EL (cell line): ENCODE measurements at regions not wholly inside any gene's neighbourhood (a gene's known extent, or its start where the extent isn't known, plus 50 kb on each side); places are given as distances from the start of the nearest gene placed in this dataset.
"Not testable (repeated sequence)": the region's sequence is repeated elsewhere in the genome, so short reads cannot be mapped to it uniquely, and the experiment has no call there.

ENCODE experiments used
- DNase-seq: peaks from one replicate; pipeline ENCODE4 v3.0.0-alpha.2; 2016

DNA sequence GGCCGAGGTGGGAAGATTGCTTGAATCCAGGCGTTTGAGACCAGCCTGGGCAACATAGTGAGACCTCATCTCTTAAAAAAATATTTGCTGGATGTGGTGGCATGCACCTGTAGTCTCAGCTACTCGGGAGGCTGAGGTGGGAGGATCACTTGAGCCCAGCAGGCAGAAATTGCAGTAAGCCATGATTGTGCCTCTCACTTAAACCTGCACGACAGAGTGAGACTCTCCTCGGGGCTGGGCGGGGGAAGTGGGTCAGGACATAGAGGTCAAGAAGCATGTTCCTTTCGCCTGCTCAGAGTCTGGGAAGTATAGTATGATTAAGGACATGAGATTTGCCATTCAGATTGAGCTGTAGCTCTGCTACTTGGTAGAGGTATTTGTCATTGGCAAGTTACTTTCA is 52.3 kb downstream of the SEPTIN7 start:
- DNase-seq: not testable (repeated sequence)

DNA sequence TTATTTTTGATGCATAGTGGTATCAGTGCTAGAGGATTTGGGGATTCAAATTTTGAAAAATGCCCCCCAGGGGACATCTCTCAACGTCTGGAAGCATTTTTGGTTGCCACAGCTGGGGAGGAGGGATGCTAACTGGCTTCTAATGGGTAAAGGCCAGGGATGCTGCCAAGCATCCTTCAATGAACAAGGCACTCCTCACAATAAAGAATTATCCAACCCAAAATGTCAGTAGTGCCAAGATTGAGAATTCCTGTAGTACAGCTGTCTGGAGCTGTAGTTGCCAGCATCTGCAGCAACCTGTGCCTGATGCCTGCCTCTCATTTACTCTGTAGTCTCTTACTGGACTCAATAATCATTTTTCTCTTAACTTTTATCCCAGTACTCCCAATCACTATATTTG is 53.5 kb downstream of the SEPTIN7 start:
- no peak for DNase-seq

DNA sequence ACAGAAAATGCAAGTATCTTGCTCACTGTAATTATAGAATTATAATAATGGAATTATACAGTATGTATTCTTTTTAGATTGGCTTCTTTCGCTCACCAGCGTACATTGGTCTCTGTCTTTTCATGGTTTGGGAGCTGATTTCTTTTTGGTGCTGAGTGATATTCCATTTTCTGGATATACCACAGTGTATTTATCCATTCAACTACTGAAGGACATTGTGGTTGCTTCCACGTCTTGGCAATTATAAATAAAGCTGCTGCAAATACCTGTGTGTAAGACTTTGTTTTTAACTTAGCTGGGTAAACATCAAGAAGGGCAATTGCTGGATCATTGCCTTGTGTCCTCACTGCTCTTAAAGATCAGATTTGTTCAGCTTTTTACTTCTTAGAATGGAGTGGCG is 55.3 kb downstream of the SEPTIN7 start:
- no peak for DNase-seq

DNA sequence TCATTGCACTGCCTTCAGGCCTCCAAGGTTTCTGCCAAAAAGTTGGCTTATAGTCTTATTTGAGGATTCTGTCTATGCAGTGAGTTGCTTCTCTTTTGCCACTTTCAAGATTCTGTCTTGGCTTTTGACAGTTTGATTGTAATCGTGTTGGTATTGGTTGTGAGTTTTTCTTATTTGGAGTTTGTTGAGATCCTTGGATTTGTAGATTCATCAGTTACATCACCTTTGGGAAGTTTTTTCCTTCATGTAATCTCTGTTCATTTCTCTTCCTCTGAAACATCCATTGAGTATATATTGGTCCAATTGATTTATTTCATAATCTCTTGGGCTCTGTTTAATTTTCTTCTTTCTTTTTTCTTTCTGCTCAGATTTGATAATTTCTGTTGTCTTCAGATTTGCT is 59.8 kb downstream of the SEPTIN7 start:
- no peak for DNase-seq

DNA sequence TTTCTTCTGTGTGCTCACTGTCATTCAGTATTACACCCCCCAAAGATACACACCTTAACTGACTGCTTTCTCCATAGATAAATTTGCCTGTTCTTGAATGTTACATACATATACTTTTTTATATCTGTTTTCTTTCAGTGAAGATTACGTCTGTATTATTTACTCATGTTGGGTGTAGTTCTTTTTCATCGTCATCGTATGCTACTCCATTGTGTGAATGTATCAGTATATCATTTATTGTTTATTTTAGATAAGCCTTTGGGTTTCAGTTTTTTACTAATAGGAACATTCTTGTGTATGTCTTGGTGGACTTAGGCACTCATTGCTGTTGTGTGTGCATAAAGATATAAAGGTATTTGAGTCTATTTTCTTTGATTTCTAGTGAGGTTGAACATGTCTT is 64.4 kb downstream of the SEPTIN7 start:
- no peak for DNase-seq

DNA sequence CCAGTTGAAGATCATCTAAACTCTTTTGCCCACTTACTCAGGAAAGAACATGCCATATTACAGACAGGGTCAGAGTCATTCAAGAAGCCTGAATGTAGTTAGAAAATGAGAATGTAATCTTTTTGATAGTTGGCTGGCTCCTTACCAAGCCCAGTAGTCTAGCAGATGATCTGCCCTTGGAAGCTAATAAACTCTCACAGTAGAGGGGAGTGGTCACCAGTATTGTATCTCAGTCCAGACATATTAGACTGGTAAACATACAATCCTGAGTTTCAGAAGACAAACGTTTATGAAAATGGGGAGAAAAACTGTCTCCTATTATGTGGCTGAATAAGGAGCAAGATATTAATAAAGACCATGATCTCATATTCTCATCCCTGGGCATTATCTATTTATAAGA is 65.3 kb downstream of the SEPTIN7 start:
- no peak for DNase-seq

DNA sequence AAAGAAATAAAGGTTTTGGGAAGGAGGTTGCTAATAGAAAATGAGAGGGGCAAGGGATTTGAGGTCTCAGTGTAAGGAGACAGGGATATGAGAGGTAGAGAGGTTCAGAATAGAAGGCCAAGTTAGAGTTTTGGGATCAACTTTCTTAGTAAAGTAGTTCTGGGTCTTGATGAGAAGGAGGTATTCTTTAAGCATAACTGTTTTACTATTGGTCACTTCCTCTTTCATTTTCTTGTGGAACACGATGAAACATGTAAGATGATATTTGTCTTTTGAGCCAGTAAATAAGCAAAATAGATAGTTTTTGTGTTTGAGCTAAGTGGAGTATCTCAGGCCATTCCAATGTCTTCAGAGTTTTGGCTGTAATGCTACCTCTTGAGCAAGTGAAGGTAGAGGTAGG is 68.3 kb downstream of the SEPTIN7 start:
- DNase-seq: not testable (repeated sequence)

DNA sequence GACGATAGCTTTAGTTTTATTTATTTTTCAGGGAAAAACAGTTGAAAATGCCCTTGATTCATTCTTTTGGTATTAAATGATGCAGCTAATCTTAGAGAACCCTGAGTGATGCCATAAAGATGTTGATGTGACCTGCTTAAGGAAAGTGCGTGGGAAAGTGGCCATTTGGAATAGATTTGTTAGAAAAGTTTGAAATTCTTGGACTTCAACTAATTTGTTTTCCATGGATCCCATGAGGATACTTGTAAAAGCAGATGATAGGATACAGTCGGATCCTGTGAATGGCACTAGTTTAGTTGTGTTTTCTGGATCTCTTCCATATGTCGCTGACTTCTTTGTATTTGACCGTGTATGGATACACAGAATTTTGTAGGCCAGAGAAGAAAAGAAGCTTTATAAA is 69.0 kb downstream of the SEPTIN7 start:
- peak; percentile 62 for DNase-seq

DNA sequence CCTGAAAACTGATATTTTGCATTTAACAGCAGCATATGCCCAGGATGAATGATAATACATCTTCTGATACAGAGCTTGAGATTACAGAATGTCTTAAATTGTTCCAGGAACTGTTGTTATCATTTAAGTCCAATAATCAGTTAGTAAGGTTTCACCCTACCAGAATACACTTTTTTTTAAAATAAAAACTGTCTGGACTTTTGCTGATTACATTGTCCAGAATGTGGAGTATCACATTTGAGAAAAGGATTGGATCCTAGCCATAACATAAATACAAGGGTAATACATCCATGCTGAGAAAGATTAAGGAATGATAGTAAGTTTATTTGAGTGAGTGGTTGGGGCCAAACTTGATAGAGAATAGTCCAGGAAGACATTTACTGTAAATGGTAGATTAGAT is 71.0 kb downstream of the SEPTIN7 start:
- no peak for DNase-seq

DNA sequence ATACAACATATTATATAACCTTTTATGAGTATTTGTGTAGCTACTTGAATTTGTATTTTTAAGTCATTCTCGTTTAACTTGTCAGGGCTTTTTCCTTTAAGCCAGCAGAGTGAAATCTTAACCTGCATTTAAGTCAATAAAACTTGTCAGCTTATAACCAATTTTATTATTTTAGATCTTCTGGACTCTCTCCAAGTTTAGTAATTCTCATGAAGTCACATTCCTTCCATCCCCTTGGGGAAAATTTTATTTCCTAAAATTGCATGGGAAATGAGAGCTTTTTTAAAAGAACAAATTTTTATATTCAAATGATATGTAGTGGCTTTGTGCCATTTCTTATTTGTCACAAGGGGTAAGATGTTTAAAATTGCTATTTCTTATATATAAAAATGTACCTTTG is 74.0 kb downstream of the SEPTIN7 start:
- DNase-seq: no peak

DNA sequence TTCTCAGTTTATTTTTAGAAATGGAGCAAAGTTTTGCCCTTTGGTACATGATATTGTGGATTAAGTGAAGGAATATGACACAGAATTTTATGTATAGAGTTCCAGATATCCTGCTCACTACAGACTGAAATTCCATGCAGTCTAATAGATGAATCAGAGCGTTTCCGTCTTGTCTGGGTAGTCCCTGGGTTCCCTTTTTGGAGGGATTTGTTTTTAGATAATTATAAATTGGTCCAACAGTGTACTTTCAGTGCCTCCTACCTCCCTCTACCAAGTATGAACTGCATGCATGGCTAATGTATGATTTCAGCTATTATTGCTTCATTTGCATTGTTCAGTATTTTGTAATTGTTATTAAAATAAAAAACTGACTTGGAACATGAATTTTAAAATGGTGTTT is 74.4 kb downstream of the SEPTIN7 start:
- DNase-seq: peak; percentile 61

DNA sequence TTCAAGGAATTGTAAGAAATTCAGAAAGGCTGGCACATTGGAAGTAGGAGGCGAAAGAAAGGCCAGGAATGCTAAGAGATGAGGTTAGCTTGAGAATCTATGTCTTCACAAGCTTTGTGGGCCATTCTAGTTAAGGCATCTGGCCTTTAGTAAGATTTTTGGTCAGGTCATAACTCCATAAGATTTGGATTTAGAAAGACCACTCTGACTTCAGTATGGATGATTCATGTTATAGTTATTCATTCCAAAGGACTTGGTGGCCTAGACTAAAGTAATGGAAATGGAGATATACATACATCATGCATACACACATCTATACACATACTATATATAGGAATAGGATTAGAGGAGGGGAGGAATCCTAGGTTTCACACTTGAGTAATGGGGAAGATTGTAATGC is 77.5 kb downstream of the SEPTIN7 start:
- DNase-seq: peak; percentile 59

DNA sequence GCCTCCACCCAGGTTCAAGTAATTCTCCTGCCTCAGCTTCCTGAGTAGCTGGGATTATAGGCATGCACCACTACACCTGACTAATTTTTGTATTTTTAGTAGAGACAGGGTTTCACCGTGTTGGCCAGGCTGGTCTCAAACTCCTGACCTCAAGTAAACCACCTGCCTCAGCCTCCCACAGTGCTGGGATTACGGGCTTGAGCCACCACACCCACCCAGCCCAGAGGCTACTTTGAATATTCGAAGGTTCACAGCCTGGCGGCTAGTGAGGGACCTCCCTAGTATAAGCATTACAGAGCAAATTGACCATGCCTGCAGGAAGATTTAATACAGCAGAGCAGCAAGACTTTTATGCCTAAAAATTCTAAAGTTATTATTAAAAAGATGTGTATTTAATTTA is 86.6 kb downstream of the SEPTIN7 start:
- DNase-seq: not testable (repeated sequence)

DNA sequence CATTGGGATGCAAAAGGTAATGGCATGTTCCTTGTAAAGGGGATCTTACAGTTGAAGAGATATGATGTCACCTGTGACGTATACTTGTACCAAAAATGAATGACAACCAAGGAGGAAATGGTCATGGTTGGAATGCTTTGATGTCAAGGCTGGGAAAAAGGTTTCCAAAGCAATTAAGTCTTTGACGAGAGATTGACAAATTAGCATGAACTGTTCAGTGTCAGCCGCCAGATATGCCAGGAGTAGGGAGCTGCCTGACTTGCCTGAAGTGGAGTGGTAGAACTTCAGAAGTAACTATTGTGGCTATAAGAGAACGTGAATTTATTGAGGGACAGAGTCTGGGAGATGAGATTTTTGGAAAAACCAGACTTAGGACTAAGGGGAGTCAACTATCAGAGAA is 88.1 kb downstream of the SEPTIN7 start:
- no peak for DNase-seq

DNA sequence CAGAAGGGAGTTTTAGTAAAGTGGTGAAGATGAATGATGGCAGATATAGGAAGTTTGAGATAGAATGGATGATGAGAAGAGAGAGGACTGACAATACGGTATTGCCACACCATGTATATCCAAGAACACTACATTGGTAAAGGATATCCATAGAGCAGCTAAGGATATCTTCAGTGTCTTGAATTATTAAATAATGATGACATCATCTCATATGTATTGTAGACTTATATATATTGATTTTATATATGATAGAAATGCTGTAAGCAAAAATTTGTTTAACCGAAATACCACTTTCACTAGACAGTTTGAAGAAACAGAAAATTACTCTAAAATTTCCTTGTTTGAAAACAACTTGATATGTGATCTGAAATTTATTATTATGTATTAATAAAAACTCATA is 89.0 kb downstream of the SEPTIN7 start:
- DNase-seq: no peak

DNA sequence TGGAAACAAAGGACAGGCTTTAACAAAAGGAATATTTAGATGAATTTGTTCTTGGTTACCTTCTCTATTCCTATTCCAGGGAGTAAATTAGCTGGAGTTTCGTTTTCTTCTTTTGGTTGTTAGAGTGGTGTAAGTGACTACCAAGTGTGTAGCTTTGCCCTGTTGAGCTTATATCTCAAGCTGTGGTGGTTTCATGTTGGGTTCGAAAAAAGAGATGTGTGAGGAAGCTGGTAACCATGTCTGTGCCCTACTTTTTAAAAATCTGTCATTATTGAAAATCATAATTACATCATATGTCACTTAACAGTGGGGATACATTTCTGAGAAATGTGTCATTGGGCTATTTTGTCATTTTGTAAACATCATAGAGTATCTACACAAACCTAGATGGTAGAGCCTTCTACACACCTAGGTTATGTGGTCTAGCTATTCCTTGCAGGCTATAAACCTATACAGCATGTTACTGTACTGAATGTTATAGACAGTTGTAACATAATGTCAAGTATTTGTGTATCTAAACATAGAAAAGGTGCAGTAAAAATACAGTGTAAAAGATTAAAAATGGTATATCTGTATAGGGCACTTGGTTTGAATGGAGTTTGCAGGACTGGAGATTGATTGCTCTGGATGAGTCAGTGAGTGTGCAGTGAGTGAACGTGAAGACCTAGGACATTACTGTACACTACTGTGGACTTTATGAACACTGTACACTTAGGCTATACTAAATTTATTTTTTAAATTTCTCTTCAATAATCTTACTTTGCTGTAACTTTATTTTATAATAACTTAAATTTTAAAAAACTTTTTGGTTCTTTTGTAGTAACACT is 90.4 kb downstream of the SEPTIN7 start:
- no peak for DNase-seq

DNA sequence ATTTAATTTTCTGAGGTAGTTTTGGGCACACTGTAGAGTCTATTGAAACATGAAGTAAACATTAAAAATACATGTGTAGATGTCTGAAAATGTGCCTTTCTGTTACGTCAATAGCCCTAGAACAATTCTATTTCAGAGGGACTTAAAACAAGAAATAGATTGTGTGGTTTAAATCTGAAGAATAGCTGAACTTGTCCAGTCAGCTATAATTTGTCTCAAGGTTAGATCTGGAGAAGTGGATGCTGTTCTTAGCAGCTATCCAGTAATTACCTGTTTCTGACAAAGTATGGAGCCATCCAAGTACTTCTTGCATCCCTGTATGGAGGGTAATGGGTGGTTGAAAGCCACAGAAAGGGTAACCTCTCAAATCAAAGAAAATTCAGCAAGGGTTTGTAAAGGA is 92.8 kb downstream of the SEPTIN7 start:
- DNase-seq: no peak

DNA sequence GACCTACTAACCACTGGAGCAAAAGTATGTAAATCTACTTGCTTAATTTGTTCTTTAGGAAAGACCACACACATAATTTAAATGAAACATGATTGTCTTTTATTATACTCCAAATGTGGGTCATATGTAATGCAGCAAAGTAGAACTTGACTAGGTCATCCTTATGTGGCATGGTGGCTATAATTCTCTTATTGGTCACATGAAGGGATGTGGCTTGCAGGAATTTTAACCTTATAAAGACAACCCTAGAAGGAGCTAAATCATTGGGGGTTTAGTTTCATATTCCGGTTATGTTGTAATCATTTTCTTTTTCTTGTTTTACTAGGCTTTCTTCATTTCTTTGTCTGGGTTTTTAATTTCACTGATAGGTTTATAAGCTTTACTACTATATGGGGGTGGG is 93.9 kb downstream of the SEPTIN7 start:
- peak; percentile 20 for DNase-seq

DNA sequence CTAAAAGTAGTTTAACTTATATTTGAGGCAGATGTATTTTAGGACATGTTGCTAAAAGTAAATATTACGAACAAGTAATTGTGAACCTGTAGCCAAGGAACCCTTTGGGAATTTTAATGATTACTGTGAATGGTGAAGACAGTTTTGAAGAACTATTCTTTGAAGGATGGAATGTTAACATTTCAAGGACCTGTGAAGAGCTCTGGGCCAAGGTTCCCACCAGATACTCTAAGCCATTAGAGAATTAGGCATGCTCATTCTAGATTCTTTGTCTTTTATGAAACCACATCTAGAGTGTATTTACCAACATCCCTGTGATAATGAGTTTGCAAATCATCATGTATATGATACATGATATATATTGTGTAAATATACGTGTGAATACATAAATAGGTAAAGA is 99.8 kb downstream of the SEPTIN7 start:
- no peak for DNase-seq

DNA sequence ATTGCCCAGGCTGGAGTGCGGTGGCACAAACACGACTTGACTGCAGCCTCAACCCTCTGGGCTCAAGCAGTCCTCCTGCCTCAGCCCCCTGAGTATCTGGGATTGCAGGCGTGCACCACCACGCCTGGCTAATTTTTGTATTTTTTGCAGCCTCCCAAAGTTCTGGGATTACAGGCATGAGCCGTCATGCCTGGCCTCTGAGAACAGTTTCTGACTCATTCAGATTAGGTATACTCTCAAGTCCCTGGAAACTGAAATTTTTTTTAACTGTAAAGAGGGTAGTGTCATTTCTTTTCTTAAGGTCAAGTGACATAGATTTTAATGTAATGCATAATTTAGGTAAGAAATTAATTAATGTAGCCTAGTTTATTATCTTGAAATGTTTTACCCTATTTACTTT is 104.7 kb downstream of the SEPTIN7 start:
- peak; percentile 25 for DNase-seq

DNA sequence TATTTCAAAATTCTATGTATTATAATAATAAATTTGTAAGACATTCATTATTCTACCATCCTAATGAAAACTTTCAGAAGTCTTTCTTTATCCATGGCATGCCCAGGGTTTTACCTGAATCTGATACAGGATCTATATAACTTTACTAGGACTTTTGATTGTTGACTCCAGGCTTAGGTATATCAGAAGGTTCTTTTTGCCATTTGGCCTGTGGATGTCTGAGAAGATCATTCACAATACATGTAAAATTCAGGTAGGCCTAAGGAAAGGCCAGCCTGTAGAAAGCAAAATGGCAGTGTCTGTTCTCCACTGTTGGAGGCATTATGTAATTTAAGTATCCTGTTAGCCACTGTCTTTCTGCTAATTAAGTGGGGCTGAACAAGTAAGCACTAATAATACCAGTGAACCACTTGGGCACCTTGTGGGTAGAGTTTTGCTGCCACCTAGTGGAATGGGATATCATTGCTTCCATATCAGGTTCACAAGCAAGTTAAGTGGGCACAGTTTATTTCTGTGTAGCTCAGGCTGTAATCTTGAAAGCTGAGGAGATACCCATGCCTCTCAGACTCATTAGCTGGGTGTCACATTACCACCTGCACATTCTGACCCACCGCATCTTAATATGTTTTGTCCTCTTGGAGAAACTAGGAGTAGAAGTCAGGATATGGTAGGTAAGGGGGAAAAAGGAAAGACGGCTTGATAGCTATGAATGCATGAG is 105.5 kb downstream of the SEPTIN7 start:
- DNase-seq: peak; percentile 74

DNA sequence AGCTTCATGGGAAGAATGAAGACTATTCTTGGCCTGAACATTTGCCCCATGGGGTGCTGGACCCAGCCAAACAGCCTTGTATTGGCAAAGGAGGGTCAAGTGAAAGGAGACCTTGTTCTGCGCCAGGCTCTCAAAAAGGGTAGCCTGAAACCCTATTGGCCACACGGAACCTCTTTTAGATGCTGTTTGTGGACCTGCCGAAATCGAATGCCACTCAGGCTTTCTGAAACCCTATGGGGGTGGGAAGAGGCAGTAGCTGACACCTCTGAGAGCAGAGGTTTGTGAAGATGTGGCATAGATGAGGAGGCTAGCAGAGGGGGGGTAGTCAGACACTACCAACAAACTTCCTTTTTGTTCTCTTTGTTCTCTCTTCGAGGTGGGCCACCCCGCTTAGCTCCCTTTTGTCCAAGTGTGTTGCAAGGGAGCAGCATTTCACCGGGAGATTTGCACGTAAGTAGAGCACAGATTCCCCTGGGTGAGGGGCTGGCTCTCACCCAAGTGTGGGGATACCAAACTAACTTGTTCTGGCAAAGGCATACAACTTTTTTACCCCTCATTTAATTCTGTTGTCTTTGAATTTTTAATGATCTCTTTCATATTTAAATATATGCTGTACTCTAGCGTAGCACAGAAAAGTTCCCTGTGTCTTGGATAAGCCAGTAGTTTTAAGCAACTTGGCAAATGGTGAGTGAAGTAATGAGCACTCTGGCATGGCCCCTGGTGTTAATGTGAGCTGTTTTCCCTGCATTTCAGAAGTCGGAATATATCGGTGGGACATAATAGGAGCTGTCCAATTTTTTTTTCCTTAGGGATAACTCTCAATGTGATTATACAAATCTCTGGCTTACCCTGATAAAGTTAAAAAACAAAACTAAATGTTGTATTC is 107.7 kb downstream of the SEPTIN7 start:
- DNase-seq: no peak

DNA sequence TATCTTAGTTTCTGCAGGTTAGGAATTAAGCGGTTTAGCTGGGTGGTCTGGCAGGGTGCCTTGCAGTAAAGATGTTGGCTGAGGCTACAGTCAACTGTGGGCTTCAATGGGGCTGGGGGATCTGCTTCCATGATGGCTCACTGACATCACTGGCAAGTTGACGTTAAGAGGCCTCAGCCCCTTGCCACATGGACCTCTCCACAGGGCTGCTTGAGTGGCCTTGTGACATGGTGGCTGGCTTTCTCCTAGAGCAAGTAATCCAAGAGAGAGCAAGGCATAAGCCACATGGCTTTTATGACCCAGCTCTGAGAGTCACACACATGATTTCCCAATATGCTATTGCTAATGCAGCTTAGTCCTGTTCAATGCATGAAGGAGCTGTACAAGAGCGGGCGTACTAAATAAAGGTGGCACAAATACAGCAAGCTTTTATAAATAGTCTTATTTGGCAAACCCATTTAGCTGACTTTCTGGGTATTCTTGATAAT is 109.1 kb downstream of the SEPTIN7 start:
- no peak for DNase-seq
